ENCODE measurements at regions not wholly inside any gene's neighbourhood (a gene's known extent, or its start where the extent isn't known, plus 50 kb on each side); places are given as distances from the start of the nearest gene placed in this dataset.

DNA sequence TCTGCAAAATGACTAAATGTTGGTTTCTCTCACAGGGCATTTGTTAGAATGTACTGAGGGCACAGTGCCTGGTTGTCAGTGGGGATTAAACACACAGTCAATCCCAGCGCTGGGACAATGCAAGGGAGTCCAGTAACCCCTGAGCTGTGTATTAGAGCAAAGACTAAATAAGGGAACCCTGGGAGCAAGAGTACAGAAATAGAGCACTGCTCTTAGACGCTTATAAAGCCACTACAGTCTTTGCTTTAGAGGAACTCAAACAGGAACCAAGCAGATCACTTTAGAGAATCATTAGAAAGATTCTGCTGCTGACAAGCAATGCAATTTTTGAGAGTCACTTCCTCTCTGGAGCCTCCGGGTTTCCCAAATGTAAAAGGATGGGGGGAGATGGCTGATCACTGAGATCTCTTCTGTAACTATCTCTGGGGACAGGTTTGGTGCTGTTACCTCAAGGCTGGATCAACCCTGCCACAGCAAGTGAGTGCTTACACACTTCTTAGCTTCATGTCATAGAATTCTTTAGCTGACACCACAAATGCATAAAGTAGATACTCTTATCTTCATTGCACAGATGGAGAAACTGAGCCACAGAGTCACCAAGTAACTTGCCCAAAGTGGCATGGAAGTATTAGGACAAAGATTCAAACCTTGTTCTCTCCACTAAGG is 137.8 kb upstream of the CPEB2 start:
- DNase-seq, result no peak

- no peak for DNase-seq
Measured at GRCh38 chr4:14865031-14865366, 137.3 kb upstream of the CPEB2 start.

- DNase-seq, result no peak
Measured at GRCh38 chr4:14865804-14866203, 136.5 kb upstream of the CPEB2 start.

DNA sequence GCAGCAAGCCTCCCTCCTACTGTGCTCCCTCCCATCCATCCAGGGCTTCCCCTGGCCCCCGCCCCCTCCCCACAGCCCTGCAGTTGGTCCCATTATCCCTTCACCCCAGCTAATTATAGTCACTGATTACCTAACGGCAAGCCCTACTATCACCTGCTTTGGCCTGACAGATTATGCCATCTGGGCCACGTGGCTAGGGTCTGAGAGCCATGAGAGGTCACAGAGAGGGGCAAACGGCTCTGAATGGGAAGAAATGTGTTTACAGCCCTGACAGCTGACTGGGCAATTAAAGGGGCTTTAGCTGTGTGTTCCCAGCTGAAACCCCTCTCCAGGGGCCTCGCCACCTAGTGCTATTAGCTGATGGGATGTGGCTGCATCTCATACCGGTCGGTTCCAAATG is 134.4 kb upstream of the CPEB2 start:
- no peak for DNase-seq

GRCh38 chr4:14868426-14869395 is 133.6 kb upstream of the CPEB2 start:
- no peak for DNase-seq

- DNase-seq, result peak; percentile 21
Measured at GRCh38 chr4:14871676-14872430, 130.4 kb upstream of the CPEB2 start.

DNA sequence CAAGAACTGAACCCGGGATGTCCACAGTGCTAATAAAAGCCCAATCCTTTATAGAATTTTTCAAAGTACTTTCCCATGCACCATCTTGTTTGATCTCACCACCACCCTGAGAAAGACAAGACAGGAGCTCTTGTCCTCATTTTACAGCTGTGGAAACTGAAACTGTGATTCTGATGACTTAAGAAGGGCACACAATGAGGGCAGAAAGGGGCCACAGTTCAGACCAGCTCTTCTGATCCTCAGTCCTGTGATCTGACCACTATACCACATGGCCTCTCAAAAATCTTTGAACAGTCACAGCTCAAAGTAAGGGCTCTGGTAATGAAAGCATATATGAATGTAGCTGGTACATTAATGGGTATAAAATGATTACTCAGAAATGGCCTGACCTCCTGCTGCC is 127.3 kb upstream of the CPEB2 start:
- no peak for DNase-seq

DNA sequence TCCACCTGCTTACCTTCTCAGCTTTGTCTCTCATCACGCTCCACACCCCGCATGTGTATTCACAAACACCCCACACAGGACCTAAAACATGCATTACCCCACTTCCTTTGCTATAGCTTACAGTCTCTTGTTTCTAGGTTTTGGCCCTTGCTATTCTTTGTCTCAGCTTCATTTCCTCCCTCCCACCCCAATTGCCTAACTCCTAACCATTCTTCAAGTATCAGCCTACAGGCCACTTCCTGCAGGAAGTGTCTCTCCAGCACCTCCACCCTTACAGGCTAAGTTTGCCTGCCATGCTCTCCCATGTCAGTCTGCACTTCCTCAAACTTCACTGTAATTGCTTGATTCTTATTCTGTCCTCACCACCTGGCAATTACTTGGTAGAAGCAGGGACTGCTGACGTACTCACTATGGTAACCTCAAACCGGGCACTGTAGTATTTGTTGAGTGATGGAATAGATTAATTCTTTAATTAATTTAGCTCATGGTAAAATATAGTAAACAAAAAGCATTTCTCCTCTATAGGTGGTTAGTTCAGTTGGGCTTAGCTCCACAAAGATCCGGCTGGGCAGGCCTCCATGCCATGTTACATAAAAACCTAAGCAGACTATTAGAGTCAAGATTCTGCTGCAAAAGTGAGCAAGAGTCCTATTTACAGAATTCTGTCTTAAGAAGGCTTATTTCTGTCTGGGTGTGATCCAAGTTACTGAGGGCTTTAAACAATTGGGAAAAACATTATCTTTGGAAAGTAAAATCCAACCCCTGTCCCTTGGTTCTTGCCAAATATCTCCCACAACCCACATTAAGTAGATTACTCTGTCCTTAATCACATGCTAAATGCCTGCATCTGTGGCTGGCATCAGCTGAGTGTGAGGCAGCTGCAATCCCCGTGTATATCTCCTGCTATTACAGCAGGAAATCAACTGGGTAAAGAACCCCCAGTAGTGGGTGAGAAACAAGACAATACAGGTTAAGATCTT is 124.7 kb upstream of the CPEB2 start:
- no peak for DNase-seq

DNA sequence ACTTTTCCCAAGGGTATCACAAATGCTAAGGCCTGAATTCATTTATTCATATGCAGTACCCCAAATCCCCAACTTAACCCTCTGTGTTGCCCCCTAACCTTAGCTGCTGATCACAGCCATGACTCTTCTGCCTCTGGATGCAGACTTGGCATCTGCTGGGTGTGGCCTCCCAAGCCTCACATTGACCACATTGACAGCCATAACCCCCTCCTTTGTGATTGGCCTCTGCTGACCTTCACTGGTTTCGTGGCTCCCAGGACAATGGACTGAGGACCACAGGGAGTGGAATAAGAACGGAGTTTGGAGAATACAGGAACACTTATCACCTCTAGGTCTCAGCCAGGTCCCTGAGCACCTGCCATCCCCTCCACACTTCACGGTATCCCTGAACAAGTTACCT is 123.6 kb upstream of the CPEB2 start:
- no peak for DNase-seq

- no peak for DNase-seq
Measured at GRCh38 chr4:14879683-14880082, 122.6 kb upstream of the CPEB2 start.

- no peak for DNase-seq
Measured at GRCh38 chr4:14880805-14881204, 121.5 kb upstream of the CPEB2 start.

DNA sequence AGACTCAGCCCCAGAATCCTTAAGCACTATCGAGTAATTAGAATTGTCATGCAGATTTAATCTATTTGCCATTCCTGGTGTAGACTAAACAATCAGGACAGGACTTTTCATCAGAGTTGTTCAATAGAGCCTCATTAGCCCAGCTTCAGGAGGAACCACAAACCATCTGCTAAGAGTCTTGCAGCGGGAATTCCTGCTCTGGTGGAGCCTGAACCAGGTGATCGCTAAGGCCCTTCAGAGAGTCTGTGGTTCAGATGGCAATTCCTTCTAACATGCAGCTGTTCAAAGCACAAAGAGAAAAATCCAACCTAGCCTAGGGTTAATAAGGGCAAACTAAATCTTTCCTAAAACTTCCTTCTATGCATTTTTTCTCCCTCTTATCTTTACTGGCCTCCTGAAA is 119.1 kb upstream of the CPEB2 start:
- no peak for DNase-seq

GRCh38 chr4:14883661-14884060 is 118.6 kb upstream of the CPEB2 start:
- DNase-seq, result no peak

- no peak for DNase-seq
Measured at GRCh38 chr4:14887842-14888433, 114.3 kb upstream of the CPEB2 start.

- DNase-seq, result no peak
Measured at GRCh38 chr4:14888790-14889572, 113.3 kb upstream of the CPEB2 start.

DNA sequence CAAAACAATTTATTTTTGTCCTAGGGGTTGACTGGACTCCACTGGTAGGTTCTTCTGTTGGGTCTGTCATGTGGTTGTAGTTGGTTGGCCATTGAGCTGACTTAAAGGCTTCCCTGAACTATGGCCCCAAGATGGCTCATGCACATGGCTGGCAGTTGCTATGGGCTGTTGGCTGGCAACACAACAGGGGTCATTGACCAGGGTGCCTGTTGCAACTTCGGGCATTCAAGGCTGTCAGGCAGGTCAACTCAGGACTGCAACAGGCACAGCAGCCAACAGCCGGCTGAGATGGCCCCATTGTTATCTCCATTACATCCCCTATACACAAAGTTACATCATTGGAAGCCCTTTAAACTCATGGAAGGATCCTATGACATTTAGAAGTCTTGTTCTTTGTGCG is 109.7 kb upstream of the CPEB2 start:
- DNase-seq, result no peak

- no peak for DNase-seq
Measured at GRCh38 chr4:14893713-14894112, 108.6 kb upstream of the CPEB2 start.

DNA sequence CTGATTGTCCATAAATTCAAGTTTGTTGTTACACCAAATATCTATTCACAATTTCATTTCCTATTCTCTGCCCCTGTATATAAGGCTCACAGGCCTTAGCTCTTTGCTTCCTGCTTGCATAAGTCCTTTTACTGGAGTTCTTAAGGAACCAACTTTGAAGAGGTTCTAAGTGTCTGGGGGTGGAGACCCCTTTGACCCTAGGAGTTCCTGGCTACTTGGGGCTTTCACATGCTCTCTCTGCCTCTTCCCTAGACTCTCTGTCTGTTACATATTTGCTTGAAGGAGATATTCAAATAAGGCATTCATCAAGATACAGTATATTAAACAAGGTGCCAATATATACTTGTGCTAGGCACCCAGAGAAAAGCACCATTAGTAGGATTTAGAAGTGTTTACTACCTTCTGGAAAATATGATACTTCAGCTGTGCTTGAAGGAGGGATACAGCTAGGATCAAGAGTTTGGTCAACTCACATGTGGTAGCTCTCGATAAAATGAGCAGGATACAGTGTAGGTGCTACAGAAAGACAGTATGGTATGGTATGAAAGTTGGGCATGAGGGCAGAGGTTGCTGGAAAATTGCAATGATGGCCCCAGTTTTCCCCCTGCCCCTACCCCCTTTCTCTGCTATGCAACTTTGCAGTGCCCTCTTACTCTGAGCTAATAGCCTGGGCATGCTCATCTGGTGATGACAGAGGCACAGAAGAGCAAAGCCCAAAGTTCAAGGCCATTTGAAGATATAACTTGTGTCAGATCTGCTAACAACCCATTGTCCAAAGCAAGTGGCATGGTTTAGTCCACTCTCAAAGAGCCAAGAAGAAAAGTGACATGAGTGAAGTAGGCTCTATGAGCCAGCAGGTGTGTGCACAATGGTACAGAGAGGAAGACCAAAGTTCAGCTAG is 107.6 kb upstream of the CPEB2 start:
- no peak for DNase-seq

GRCh38 chr4:14896656-14897175 is 105.6 kb upstream of the CPEB2 start:
- no peak for DNase-seq

DNA sequence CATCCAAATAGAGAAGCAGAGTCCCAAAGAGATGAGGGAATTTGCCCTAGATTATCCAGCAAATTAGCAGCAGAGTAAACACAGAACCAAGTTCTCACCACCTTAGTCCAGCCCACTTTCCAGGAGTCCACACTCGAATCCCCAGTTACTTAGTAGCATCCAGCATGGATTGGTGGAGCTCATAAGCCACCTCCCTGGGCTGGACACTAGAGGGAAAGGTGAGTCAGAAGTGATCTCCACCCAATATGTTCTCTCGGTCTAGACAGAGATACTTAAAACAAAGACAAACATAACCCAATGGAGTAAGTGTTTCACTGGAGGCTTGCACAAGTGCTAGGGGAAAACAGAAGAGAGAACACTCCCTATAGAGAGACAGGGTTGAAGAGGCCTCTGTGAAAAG is 105.1 kb upstream of the CPEB2 start:
- no peak for DNase-seq
